ENCODE measurements at regions not wholly inside any gene's neighbourhood (a gene's known extent, or its start where the extent isn't known, plus 50 kb on each side); places are given as distances from the start of the nearest gene placed in this dataset.
"Not testable (repeated sequence)": the region's sequence is repeated elsewhere in the genome, so short reads cannot be mapped to it uniquely, and the experiment has no call there.

DNA sequence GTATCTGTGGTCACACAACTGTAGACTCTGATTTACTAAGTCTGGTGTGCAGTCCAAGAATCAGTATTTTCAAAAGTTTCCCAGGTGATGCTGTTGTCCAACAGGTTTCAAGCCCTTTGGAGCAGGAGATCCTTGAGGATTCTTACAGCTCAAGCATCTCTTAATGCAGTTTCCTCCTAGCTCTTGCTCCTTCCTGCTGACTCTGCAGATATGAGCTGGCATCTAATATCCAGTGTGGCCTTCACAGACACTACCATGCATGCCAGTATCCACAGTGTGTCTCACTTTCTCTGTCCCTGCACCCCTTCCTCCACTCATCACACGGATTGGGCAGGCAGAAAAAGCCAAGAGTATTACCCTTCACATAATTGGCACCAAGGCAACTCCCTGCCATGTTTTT lies 182.2 kb upstream of the TNC start:
- FAIRE-seq (no peak), DNase-seq (ENCODE audit: low spot score) (no peak)

DNA sequence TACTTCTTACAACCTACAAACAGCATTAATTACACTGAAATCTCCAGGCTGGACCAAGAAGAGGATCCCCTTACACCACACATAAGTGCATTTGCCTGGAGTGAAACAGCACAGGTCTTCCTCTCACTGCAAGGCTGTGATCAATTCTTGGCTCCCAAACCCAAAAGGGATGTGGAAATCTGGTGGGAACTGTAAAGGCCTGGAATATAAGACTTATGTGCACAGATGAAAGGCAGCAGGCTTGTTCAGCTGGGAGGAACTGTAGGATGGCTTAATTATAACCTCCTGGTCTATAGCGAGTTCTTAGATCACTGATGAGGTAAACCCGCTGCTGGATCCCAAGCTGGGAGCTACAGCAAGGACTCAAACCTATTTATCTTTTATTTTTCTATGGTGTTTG lies 182.9 kb upstream of the TNC start:
- FAIRE-seq (no peak), DNase-seq (ENCODE audit: low spot score) (no peak)

DNA sequence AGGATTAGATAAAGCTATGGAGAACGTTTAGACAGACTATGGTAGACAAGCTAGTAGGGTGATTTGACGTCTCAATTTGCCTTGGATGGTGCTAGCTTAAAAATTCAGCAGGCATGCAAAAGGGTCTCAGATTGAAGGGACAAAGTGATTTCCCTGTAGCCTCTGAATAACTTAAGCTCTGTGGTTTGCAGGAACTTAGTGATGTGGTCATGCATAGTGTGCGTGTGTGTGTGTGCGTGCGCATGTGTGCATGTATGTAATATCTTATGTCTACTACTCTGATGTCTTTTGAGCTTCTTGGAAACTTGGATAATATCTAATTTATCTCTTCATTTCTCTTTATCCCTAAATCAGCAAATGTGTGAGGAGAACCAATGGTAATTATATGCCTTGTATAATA lies 183.6 kb upstream of the TNC start:
- FAIRE-seq (no peak), DNase-seq (ENCODE audit: low spot score) (no peak)

DNA sequence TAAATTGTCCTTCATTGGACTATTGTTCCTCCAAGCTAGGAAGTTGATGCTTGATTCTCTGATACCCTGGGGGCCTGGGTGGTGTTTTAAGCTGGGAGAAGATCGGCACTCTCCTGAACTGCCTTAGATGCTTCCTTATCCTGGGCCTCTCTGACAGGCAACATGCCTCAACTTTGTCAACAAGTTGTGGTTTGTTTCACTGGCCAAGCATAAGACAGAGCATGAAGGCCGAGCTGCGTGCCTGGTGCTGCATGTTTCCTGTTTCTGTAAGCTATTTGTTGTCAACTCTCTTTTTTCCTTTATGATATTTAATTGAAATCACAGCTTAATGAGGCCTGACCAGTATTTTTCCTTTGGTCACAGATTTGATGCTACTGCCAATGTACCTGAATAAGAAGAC lies 187.6 kb upstream of the TNC start:
- FAIRE-seq: no peak
- DNase-seq (ENCODE audit: low spot score): no peak

DNA sequence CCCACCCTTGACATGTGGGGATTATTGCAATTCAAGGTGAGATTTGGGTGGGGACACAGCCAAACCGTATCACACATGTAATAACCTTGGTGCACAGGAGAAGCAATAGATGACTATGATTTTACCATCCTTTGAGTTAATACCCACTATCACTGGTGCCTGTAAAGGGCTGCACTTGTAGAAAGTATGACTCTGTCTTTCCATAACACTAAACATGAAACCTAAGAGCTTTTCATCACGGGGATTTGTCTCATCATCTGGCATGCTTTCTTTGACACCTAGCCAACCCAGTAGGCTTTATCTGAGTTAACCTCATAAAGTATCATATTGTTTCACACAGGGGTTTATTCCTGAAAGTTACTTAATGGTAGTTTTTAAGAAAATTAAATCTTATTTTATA lies 188.9 kb upstream of the TNC start:
- FAIRE-seq (no peak), DNase-seq (ENCODE audit: low spot score) (no peak)

DNA sequence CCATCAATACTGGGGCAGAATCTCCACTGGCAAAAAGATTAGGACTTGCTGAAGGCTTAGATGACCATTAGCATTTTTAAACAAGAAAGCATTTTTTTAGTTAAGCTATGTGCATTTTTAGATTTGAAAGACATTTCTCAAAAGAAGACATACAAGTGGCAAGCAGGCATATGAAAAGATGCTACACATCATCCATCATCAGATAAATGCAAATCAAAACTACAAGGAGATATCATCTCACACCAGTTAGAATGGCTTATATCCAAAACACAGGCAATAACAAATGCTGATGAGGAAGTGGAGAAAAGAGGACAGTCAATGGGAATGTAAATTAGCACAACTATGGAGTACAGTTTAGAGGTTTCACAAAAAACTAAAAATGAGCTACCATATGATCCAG lies 195.6 kb upstream of the TNC start:
- no peak for FAIRE-seq
- DNase-seq (ENCODE audit: low spot score): no peak

DNA sequence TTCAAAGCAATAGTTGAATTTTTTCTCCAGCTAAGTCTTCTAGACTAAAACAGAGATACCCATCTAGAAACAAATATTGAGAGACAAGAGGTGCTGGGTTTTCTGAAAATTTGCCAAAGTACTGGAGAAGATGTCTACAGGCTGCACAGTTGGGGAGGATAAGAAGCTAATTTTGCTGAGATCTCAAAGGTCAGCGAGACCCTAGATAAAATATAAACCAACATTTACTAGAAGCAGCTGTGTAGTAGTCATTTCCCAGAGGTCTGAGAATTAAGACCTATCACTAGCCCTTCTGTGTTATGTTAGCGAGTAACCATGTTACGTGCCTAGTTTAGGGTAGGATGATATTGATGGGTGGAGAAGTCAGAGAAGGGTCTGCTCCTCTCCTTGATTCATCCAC lies 208.5 kb upstream of the TNC start:
- FAIRE-seq: no peak
- no peak for DNase-seq (ENCODE audit: low spot score)

DNA sequence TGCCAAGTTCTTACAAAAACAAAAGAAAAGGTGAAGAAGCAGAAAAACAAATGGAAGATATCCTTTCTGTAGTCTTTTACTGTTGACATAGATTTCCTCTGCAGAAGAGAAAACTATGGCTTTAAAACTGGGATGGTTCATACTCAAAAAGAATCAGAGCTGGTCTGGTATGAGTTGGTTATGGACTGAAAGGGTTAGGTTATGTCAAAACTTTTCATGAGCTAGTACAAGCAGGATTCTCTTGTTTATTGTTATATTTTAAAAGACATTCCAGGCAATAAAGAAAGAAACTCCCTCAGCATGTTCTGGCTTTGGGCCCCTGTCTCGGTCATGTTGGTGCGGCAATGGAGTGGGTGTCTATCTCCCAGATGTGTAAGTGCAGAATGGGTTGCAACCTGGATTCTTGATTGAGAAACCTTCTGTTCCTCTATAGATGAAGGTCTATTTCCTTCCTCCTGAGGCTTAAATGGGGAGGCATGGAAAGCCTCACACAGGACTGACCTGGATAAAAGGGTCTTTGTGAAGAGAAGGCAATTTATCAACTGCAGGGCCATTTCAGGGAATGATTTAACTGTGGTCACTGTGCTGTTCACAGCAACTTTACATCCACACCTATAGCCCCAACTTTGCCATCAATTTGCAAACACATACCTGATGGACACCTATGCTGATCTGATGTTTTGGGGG lies 209.6 kb upstream of the TNC start:
- no peak for DNase-seq (ENCODE audit: low spot score)
- no peak for FAIRE-seq

DNA sequence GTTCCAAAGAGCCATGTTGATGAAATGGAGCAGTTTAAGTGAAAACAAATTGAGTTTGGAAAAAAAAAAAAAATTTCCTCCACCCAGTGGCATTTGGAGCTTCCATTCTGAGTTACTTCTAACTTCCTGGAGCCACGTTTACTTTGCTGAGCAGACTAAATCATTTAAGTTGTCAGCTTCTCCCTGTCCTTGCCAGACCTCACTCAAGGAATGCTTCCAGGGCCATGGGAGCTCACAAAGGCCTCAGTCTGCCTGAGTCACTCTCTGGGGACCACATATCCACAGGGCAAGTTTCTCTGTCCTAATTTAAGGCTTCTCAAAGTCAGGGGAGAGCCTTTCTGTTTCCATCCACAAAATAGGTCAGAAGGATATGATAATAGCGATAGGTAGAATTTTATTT lies 210.3 kb upstream of the TNC start:
- FAIRE-seq (no peak), DNase-seq (ENCODE audit: low spot score) (no peak)

DNA sequence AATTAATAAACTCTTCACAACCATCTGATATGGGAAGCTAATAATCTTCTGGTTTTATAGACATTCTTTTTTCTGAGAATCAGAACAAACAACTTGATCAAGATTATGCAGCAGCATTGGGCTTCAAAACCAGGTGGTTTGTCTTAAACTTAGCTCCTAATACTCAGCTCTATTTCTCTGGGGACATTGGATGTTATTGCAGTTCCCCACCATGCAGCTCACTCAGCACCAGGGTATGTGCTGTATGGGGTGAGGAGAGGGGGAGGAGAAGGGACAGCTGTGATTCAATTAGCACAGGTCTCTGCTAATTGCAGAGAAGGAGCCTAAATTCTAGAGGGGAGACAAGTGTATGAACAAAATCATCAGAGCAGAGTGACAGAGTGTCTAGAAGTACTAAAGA lies 210.7 kb upstream of the TNC start:
- FAIRE-seq (no peak), DNase-seq (ENCODE audit: low spot score) (no peak)

DNA sequence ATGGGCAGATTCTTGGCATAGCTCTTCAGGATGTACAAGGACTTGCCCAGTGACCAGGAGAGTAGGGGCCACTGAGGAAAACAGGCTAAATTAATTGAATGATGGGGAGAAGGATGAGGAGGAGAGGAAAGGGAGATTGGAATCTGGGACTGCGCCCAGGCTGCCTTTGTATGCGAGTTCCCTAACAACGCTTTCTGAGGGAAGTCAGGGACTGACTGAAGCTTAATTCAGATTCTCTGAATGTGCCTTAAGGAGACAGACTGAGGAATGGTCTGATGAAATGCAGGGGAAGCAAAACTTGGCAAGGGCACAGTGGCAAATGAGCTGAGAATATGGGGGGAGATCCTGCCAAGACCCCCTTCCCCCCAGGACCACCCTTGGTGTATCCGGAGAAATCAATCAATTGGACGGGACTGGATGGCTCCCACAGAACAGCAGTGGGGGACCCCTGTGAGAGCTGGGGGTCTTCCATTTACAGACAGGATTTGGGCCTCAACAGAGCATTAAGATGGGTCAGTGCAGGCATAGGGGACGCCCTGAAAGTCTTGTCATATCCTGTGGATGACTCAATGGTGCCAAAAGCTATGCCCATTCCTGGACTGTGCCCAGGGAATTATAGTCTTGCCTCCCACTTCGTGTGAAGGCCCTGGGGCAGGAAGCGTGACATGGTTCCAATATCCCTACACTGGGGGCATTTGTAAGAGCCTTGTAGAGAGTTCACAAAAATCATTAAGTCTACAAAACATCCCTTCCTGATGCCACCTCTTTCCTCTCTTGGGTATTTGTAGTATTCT lies 215.5 kb upstream of the TNC start:
- DNase-seq (ENCODE audit: low spot score): no peak
- no peak for FAIRE-seq

DNA sequence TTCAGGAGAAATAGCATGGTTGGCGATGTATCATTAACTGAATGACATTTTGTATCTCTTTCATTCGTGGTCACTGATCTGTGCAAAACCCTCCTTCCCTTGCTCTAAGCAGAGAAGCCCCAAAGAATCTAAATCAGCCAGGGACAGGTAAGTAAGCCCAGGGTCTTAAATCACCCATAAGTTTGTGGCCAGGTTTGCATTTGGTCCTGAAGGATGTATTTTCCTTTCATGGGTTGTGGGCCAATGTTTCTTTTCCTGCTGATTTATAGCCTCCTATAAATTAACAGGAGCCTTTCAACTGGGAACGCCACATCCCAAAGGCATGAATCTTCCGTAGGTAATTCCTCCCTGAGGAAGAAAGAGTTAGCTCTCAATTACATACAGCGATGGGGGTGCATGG lies 217.5 kb upstream of the TNC start:
- no peak for FAIRE-seq
- no peak for DNase-seq (ENCODE audit: low spot score)

DNA sequence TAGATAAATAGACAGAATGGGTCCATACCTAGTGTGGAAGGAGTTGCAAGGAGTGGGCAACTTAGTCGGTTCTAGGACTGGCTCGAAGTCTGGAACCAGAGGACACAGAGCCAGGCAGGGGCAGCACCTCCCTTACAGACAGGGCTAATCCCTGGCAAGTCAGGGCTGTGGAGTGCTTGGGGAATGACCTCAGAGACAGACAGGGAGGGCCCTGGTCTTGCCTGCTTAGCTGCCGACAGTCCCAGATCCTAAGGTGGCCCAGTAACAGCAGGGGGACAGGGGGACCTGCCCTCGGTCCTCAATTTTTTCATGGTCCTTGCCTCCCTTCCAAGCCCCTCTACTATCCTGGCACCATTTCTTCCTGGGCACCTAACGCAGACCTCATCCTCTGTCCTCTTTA lies 222.4 kb upstream of the TNC start:
- DNase-seq (ENCODE audit: low spot score): no peak
- no peak for FAIRE-seq

DNA sequence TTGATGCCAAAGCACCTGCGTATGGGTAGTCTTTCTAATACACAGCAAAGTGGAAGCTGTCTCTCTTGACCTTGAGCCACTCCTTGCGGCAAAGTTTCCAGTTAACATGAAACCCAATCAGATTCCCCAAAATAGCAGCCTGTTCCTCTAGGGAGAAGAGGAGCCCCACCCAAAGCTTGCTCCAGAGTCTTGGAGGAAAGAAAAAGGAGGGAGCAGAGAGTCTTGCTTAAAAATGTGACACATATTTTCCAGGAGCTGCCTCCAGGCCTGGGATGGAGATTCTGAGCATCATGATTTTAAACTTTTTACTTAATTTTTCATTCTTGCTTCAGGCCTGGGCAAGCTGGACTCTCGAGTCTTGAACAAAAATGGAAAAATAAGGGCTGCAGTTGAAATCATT lies 223.5 kb upstream of the TNC start:
- FAIRE-seq (no peak), DNase-seq (ENCODE audit: low spot score) (no peak)

DNA sequence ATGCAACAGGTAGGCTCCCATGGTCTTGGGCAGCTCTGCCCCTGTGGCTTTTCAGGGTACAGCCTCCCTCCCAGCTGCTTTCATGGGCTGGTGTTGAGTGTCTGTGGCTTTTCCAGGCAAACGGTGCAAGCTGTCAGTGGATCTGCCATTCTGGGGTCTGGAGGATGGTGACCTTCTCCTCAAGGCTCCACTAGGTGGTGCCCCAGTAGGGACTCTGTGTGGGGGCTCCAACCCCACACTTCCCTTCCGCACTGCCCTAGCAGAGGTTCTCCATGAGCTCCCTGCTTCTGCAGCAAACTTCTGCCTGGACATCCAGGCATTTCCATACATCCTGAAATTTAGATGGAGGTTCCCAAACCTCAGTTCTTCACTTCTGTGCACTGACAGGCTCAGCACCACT lies 229.8 kb upstream of the TNC start:
- not testable (repeated sequence) for FAIRE-seq; DNase-seq (ENCODE audit: low spot score)

DNA sequence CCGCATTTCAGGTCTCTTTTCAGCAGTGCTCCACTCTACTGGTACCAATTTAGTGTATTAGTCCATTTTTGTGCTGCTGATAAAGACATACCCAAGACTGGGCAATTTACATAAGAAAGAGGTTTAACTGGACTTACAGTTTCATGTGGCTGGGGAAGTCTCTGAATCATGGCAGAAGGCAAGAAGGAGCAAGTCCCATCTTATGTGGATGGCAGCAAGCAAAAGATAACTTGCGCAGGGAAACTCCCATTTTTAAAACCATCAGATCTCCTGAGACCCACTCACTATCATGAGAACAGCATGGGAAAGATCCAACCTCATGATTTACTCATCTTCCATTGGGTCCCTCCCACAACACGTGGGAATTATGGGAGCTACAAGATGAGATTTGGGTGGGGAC lies 231.0 kb upstream of the TNC start:
- not testable (repeated sequence) for FAIRE-seq; DNase-seq (ENCODE audit: low spot score)

DNA sequence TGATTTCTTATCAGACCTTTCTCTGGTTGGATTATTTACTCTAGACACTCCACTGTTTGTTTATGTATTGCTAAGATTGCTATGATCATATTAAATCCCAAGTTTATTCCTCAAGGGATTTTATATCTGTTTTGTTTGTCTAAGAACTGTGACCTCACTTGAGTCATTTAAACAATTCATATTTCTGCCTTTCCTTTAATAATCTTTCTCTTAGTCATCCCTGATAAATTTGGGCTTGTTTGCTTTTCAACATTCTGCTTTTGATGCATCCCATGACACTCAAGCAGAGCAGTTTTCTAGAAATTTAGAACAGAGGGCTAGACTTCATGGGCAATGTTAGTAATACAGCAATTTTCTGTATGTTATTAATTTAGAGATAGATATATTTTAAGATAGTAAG lies 231.6 kb upstream of the TNC start:
- DNase-seq (ENCODE audit: low spot score) (no peak), FAIRE-seq (no peak)

DNA sequence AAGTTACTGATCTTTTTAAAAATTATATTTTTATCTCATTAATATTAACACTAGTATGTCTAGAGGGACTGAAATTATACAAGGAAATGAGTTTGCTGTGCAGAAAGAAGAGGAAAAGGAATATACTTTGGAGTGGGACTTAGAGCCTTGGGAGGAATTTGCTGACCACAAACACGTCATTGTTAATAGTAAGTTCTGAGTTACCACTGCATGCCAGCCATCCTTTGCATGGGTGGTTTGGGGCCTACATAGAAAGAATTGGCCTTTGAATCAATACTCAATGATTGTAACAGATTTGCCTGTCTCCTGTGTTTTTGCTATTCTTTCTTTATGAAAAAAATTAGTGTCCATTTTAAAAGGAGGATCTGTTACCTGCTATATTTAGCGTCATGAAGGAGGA lies 232.6 kb upstream of the TNC start:
- FAIRE-seq: no peak
- peak; percentile 17 for DNase-seq (ENCODE audit: low spot score)

DNA sequence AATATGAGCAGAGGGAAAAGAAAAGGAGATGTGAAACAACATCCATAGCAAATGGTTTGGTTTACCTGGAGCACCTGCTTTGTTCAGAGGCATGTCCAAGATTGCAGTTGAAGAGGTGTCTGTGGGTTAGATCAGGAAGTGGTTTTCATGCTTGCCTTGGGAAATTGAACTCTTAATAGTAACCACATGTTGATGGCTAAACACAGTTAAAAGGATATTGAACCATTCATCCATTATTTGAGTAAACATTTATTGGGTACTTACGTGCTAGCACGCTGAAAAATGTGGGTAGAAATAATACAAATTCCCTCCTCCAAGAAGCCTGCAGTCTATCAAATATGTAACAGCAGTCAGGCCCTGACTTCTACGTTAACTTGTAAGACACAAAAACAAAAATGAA lies 235.7 kb upstream of the TNC start:
- DNase-seq (ENCODE audit: low spot score): no peak
- no peak for FAIRE-seq

DNA sequence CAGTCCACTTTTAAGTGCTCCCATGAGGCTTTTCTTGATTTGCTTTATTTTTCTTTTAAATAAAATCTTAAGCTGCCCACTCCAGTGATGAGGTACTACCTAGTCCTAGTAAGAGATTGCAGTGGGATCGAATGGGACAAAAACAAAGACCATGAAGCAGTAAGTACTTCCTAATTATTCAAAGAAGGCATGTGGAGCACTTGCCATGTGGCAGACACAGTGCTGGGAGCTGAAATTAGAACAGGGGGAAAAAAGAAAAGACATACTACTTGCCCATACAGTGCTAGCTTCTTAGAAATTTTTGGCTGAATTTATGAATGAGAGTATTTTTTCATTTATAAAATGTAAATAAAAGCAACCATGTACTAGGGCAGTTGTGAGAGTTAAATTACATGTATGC lies 239.9 kb upstream of the TNC start:
- FAIRE-seq (no peak), DNase-seq (ENCODE audit: low spot score) (no peak)

DNA sequence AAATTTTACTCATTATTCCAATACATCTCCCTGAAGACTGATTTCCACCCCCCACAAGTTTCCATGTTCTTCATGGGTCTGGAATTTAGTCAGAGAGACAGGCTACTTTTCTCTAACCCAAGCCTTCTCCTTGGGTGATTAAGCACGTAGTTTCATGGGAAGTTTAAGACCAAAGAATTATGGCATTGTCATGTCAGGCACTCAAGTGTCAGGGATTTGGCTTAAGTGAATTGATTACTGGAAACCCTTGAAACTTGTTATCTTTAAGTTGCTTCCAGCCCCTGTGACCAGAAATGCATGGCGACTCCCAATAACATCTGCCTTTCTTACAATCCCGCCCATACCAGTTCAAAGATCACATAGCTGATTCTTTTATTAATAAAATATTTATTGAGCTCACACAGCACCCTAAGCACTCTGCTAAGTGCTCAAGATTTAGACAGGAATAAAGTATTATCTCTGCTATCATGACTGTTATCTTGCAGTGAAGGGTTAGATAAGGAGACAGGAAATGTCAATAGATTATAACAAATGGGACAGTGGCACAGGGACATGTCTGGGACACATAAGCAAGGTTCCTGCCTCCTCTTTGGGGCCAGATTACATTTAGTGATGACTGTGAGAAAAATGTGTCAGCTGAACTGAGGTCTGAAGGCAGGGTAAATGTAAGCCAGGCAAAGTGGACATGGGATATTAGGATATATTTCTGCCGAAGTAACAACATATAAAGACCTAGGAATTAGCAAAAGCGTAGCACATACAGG lies 241.2 kb upstream of the TNC start:
- no peak for FAIRE-seq
- DNase-seq (ENCODE audit: low spot score): no peak

DNA sequence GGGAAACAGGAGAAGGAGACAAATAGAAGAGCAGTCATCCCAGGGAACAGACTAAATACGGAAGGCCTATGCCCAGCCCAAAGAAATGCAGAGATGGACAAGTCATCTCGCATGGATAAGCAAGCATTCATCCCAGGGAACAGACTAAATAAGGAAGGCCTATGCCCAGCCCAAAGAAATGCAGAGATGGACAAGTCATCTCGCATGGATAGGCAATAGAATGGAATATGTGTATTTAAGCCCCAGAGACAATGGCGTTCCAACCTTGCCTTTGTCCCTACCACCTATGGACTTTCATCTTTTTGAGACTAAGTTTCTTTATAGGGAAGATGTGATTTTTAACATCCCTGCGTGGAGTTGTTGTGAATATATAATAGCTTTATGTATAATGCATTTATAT lies 242.2 kb upstream of the TNC start:
- FAIRE-seq (no peak), DNase-seq (ENCODE audit: low spot score) (no peak)

DNA sequence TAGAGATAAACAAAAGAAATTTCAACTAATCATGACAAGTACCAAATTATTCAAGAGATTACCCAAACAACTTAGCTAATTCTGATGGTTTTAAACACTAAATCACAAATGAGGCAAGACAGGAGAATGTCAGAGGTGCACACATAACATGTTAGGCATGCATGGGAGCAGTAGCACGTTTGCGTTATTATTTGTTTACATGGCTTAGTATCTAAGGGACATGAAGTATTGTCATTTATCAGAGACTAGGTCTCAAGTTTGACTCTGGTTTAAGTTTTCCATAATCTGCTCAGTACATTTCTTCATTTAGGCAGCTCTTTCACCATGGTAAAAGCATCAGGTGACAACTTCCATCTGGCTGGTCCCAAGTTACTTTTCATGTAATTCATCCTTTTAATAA lies 244.1 kb upstream of the TNC start:
- DNase-seq (ENCODE audit: low spot score) (no peak), FAIRE-seq (no peak)

Measured in urothelium cell line (cell line).